Naive B cell (primary cell): ENCODE measurements at regions not wholly inside any gene's neighbourhood (a gene's known extent, or its start where the extent isn't known, plus 50 kb on each side); places are given as distances from the start of the nearest gene placed in this dataset.
A peak's percentile ranks its signal among the peaks of the same experiment; 100 is the strongest.

ENCODE experiments used
- ATAC-seq, 2 donors: fragments of 150-1000 bp; cut with Tn5 transposase; 2 replicates each; pipeline ENCODE4 v1.10.0; 2021; ENCODE audit warnings: low read depth in 2 of 2, mild to moderate bottlenecking in 2 of 2, moderate library complexity in 2 of 2
- DNase-seq: peaks from one replicate; pipeline ENCODE4 v3.0.0; 2022
- H3K27ac Mint-ChIP-seq, 6 donors: one replicate each; pipeline ENCODE4 v1.8.0; 2020 to 2022; ENCODE audit warnings: mild to moderate bottlenecking in 6 of 6, mixed read lengths in 6 of 6, moderate library complexity in 5 of 6, inconsistent platforms in 2 of 6
- H3K27me3 Mint-ChIP-seq, 3 donors: one replicate each; pipeline ENCODE4 v1.8.0; 2021 to 2022; ENCODE audit warnings: mixed read lengths in 3 of 3, mild to moderate bottlenecking in 1 of 3
- H3K36me3 Mint-ChIP-seq, 2 donors: one replicate each; pipeline ENCODE4 v1.8.0; 2020 to 2022; ENCODE audit warnings: mixed read lengths in 2 of 2, inconsistent platforms in 1 of 2, mild to moderate bottlenecking in 1 of 2
- H3K4me1 Mint-ChIP-seq, 3 donors: one replicate each; pipeline ENCODE4 v1.8.0; 2020 to 2022; ENCODE audit warnings: mixed read lengths in 3 of 3, inconsistent platforms in 1 of 3, mild to moderate bottlenecking in 1 of 3, moderate library complexity in 1 of 3
- H3K4me3 Mint-ChIP-seq, 8 donors: one replicate each; pipeline ENCODE4 v1.8.0; 2020 to 2022; ENCODE audit warnings: mild to moderate bottlenecking in 8 of 8, mixed read lengths in 8 of 8, moderate library complexity in 8 of 8, inconsistent platforms in 2 of 8
- H3K9me3 Mint-ChIP-seq, 7 donors: one replicate each; pipeline ENCODE4 v1.8.0; 2020 to 2022; ENCODE audit warnings: mixed read lengths in 7 of 7, mild to moderate bottlenecking in 5 of 7, inconsistent platforms in 2 of 7, moderate library complexity in 1 of 7

DNA sequence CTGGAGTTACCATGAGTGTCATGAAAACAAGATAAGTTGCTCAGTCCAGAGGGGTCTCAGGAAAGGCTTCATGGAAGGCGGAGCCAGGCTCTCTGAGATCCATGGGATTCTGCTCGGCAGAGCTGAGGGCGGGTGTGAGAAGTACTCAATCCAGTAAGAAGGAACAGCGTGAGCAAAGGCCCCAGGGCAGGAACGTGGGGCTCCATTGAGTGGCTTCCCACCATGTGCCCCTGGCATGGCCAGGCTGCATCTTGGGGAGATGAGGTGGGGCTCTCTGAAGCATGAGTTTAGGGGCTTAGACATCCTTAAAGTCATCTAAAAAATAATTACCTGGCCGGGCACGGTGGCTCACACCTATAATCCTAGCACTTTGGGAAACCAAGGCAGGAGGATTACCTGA is 58.0 kb downstream of the ARL6IP4 start:
- H3K4me1 Mint-ChIP-seq: peaks cover 16 to 24% (median 23%) of the 10 kb centered on the region in 3 donors
- ATAC-seq (no peak), DNase-seq (no peak)
- H3K27me3 Mint-ChIP-seq: no peaks in the 10 kb centered on the region
- H3K4me3 Mint-ChIP-seq: no peak overlapping the region
- no peaks in the 10 kb centered on the region for H3K36me3 Mint-ChIP-seq
- no peaks in the 10 kb centered on the region for H3K9me3 Mint-ChIP-seq
- peak overlapping the region in 1 of 6 donors; percentile 28 for H3K27ac Mint-ChIP-seq

DNA sequence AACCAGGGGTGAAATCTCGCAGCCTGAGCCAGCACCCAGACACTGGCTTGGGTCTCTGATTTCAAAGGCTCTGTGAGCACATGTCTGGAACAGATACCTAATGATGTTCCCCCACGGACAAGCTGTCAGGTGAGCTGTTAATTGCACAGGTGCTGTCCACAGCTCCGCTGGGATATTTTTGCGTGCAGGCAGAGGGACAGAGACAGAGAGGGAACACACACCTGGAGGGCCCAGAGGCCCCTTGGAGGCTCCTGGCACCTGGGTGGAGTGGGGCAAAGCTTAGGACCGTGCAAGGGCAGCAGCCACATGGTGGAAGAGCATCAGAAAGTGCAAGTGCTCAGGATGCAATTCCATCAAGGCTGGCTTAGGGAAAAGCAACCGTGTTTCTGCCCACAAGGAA is 57.3 kb downstream of the ARL6IP4 start:
- Mint-ChIP-seq H3K27ac (peak overlapping the region in 1 of 6 donors; percentile 58), H3K36me3 (no peaks in the 10 kb centered on the region)

DNA sequence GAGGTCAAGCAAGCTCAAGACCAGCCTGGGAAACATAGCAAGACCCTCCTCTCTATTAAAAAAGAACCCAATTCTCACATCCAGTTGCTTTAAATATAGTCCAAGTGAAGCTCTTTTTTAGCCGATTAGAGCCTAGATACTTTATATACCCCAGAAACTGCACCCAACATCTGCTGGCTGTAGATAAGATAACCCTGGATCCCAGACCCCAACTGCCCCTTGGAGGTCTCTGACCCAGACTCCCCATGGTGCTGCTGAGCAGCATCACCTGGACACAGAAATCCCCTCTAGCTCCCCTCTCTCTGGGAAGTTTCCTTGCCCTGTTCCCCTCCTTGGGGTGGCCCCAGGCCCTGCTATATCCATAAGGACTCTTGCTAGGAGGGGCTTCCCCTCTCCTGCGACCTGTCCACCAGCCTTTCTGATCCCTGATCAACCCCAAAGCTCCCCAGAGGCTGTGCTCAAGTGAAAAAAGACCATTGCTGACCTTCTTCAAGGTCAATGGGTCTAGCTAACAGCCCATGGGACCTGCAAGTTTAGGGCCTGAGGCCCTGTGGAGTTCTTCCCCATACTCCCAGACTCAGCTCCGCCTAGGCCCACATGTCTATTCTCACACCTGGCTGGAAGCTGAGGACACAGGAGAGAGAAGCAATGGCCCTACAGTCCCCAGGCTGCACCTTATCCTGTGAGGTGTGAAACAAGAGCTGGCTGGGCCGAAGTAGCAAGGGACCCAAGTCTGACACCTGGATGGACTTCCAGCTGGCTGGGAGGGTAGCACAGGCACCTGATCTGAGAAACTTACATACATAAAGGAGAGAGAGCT is 56.2 kb downstream of the ARL6IP4 start:
- H3K27me3 Mint-ChIP-seq: no peaks in the 10 kb centered on the region
- DNase-seq (no peak), ATAC-seq (no peak)
- H3K36me3 Mint-ChIP-seq: no peaks in the 10 kb centered on the region
- peak overlapping the region in 4 of 6 donors; percentile 37 to 53 (median 51) for H3K27ac Mint-ChIP-seq
- H3K4me1 Mint-ChIP-seq: peaks cover 17 to 23% (median 21%) of the 10 kb centered on the region in 3 donors
- H3K4me3 Mint-ChIP-seq: peak overlapping the region in 2 of 8 donors; percentile 5 to 28
- no peaks in the 10 kb centered on the region for H3K9me3 Mint-ChIP-seq

More for the DNA sequence above, 57.3 kb downstream of the ARL6IP4 start:
- Mint-ChIP-seq H3K9me3 (no peaks in the 10 kb centered on the region), H3K4me1 (peaks cover 17 to 24% (median 21%) of the 10 kb centered on the region in 3 donors), H3K4me3 (no peak overlapping the region), H3K27me3 (no peaks in the 10 kb centered on the region)
- ATAC-seq: no peak
- DNase-seq: no peak

DNA sequence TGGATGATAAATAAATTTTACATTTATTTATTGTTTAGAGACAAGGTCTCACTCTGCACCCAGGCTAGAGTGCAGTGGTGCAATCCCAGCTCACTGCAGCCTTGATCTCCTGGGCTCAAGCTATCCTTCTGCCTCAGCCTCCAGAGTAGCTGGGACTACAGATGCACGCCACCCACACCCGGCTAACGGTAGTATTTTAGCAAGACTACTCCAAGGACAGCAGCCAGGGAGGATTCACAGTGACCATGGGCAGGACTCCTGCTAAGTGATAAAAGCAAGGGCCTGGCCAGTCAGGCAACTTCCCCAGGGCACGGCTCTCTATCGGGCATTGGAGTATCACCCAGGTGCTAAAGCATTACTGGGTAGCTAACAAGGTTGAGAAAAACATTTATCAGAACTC is 55.4 kb downstream of the ARL6IP4 start:
- H3K4me1 Mint-ChIP-seq: peaks cover 17 to 23% (median 21%) of the 10 kb centered on the region in 3 donors
- peak overlapping the region in 1 of 8 donors; percentile 19 for H3K4me3 Mint-ChIP-seq
- H3K36me3 Mint-ChIP-seq: no peaks in the 10 kb centered on the region
- no peaks in the 10 kb centered on the region for H3K9me3 Mint-ChIP-seq
- no peak for DNase-seq
- no peaks in the 10 kb centered on the region for H3K27me3 Mint-ChIP-seq
- no peak for ATAC-seq
- peak overlapping the region in 1 of 6 donors; percentile 70 for H3K27ac Mint-ChIP-seq

DNA sequence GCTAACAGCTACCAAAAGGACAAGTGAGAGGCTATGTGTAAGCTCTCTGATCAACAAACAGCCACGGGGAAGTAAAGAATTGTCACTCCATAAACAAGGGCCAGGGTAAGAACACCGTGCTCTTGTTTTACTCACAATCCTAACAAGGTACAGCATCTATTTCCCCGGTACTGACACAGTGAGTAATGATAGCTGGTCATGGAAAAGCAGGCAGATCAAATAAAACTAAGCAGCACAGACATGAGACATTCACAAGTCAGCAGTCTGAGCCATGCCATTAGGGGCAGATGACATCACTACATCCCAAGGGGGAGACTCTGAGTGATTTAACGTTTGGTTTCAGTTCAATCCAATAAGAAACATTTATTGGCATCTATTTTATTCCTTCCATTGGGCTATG is 54.4 kb downstream of the ARL6IP4 start:
- DNase-seq (no peak), ATAC-seq (peak; percentile 34 to 60)
- Mint-ChIP-seq H3K4me3 (peak overlapping the region in 1 of 8 donors; percentile 7), H3K27ac (peak overlapping the region in 1 of 6 donors; percentile 58), H3K9me3 (no peaks in the 10 kb centered on the region), H3K27me3 (no peaks in the 10 kb centered on the region), H3K36me3 (no peaks in the 10 kb centered on the region), H3K4me1 (peaks cover 17 to 23% (median 21%) of the 10 kb centered on the region in 3 donors)

DNA sequence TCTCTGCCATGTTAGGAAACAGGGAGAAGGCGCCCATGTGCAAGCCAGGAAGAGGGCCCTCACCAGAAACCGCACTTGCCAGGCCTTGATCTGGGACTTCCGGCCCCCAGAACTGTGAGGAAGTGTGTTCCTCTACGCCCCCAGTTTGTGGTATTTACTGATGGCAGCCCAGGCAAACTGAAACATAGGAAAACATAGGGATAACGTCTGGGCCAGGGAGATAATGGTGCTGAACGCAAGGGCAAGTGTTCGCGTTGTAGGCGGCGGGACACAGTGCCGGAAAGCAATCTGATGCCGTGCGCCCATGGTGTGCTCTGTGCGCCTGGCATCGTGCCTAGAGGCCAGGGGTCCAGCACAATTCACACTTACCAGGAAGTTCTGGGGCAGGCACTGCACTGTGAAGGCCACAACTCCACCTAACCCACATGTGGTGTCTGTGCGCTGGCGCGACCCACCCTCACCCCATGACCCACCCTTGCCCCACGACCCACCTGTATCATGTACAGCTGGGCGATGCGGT is 53.6 kb downstream of the ARL6IP4 start:
- peak overlapping the region in 4 of 6 donors; percentile 58 to 93 (median 73) for H3K27ac Mint-ChIP-seq
- H3K9me3 Mint-ChIP-seq: no peaks in the 10 kb centered on the region
- H3K4me3 Mint-ChIP-seq: peak overlapping the region in 6 of 8 donors; percentile 30 to 69 (median 58)
- no peaks in the 10 kb centered on the region for H3K27me3 Mint-ChIP-seq
- DNase-seq (no peak), ATAC-seq (peak; percentile 18 to 20)
- no peaks in the 10 kb centered on the region for H3K36me3 Mint-ChIP-seq
- peaks cover 17 to 23% (median 21%) of the 10 kb centered on the region in 3 donors for H3K4me1 Mint-ChIP-seq

DNA sequence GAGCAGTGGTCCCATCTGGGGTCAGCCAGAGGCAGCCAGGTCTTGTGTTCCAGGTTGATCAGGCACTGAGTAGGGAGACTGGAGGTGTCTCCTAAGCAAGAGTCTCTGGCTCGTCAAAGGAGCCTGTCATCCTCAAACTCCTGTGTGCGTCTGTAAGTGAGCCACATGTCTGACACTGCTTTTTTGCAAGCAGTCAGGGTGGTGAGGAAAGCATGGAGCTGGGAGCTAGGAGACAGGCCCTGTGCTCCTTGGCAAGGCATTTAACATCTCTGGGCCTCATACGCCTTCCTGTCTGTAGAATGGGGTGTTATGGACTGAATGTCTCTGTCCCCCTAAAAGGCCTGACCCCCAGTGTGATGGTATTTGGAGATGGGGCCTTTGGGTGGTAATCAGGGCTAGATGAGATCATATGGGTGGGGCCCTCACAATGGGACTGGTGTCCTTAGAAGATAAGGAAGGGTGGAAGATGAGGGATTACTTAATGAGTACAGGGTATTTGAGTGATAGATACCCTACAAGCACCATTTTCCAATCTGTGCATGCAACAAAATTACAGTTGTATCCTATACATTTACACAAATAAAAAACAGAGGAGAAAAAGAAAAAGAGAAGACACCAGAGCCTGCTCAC is 53.0 kb downstream of the ARL6IP4 start:
- H3K9me3 Mint-ChIP-seq: no peaks in the 10 kb centered on the region
- H3K4me3 Mint-ChIP-seq: peak overlapping the region in 5 of 8 donors; percentile 30 to 80 (median 59)
- peaks cover 17 to 23% (median 21%) of the 10 kb centered on the region in 3 donors for H3K4me1 Mint-ChIP-seq
- peak overlapping the region in 5 of 6 donors; percentile 6 to 93 (median 36) for H3K27ac Mint-ChIP-seq
- ATAC-seq (no peak), DNase-seq (no peak)
- H3K36me3 Mint-ChIP-seq: no peaks in the 10 kb centered on the region
- no peaks in the 10 kb centered on the region for H3K27me3 Mint-ChIP-seq

DNA sequence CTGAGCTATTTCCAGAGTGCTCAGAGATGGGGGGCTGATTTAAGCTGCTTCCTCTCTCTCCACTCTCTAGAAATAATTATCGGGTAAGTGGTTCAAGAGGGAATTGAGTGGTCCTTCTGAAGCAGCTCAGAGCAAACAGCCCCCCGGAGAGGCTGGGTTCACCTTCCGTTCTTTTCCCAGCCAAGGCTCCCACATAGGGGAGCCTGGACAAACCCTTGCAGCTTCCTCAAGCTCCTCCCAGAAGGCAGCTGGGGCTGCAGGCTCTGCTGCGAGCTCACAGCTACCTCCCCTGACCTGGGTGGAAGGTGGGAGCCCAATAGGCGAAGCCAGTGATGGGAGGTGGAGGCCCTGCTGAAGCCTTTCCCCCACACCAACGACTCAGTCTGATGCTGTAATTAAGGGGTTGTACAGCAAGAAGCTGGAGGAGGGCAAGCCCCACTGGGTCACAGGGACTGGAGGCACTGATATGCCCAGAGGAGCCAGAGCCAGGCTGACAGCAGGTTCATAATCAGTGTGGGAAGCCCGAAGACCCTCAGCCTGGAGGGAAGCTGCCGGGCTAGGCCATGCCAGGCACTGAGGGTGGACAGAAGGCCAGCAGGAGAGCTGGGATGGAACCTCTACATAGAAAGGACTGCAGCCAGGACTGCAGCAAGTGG is 52.4 kb downstream of the ARL6IP4 start:
- peaks cover 17 to 23% (median 21%) of the 10 kb centered on the region in 3 donors for H3K4me1 Mint-ChIP-seq
- H3K27ac Mint-ChIP-seq: peak overlapping the region in 3 of 6 donors; percentile 56 to 84 (median 58)
- ATAC-seq (no peak), DNase-seq (no peak)
- no peaks in the 10 kb centered on the region for H3K36me3 Mint-ChIP-seq
- H3K4me3 Mint-ChIP-seq: peak overlapping the region in 2 of 8 donors; percentile 69 to 80
- no peaks in the 10 kb centered on the region for H3K9me3 Mint-ChIP-seq
- no peaks in the 10 kb centered on the region for H3K27me3 Mint-ChIP-seq
